Thyroid gland (tissue), 4 donors: ENCODE measurements at regions not wholly inside any gene's neighbourhood (a gene's known extent, or its start where the extent isn't known, plus 50 kb on each side); places are given as distances from the start of the nearest gene placed in this dataset.

ENCODE experiments used
- DNase-seq, 2 donors: peaks; one replicate each; pipeline ENCODE4 v3.0.0-alpha.2; 2019
- H3K27ac ChIP-seq, 3 donors: fragments of 200-600 bp; sonication (generic); 1 replicate in 2 of 3; 2 replicates in 1 of 3; pipeline ENCODE4 v1.5.1; 2016 to 2019; ENCODE audit warnings: mild to moderate bottlenecking in 1 of 3, moderate library complexity in 1 of 3
- H3K27me3 ChIP-seq: fragments of 200-600 bp; sonication (generic); one replicate; pipeline ENCODE4 v1.5.1; 2019
- H3K36me3 ChIP-seq, 2 donors: fragments of 200-600 bp; sonication (generic); one replicate each; pipeline ENCODE4 v1.5.1; 2016 to 2019
- H3K4me1 ChIP-seq, 2 donors: fragments of 200-600 bp; sonication (generic); one replicate each; pipeline ENCODE4 v1.5.1; 2017 to 2019
- H3K4me3 ChIP-seq, 3 donors: fragments of 200-600 bp; sonication (generic); replicated peaks in 1 of 3; 1 replicate in 2 of 3; 2 replicates in 1 of 3; pipeline ENCODE4 v1.5.1; 2016; ENCODE audit warnings: mild to moderate bottlenecking in 1 of 3
- H3K9me3 ChIP-seq: fragments of 200-600 bp; sonication (generic); one replicate; pipeline ENCODE4 v1.5.1; 2017
- CTCF ChIP-seq, 6 experiments: fragments of 200-600 bp in 3 of 6; fragments of 450-650 bp in 3 of 6; sonication (generic) in 3 of 6; IDR thresholded peaks; one replicate each; pipeline ENCODE4 v1.5.1; 2016 to 2019; ENCODE audit warnings: antibody characterized with exemption in 6 of 6, mild to moderate bottlenecking in 2 of 6, inconsistent platforms in 1 of 6, moderate library complexity in 1 of 6
- POLR2A ChIP-seq, 2 donors: fragments of 450-650 bp; IDR thresholded peaks; one replicate each; pipeline ENCODE4 v1.6.1; 2017; ENCODE audit warnings: antibody characterized with exemption in 2 of 2, mild to moderate bottlenecking in 2 of 2, moderate library complexity in 1 of 2
- WGBS, 2 donors: methylation state at CpG; one replicate each; pipeline ENCODE4 v1.1.5; 2017; 5-methylcytosine and 5-hydroxymethylcytosine counted together
- intact Hi-C: fragments of 100-400 bp; cut with DNase I; formaldehyde crosslinking; loops from one replicate; pipeline ENCODE4 v1.15.1; 2023

GRCh38 chr17:22503322-22503899 is 811.1 kb downstream of the KCNJ18 start:
- no peaks in the 10 kb centered on the region for H3K36me3 ChIP-seq
- 62 to 80% methylated on average over 5 of the region's 5 CpGs for WGBS, 2 donors
- intact Hi-C loops, result no loop called here
- no peaks in the 10 kb centered on the region for H3K4me1 ChIP-seq
- TF ChIP-seq CTCF (IDR thresholded peaks at IDR 0.05) (no peak), POLR2A (IDR thresholded peaks at IDR 0.05) (no peak)
- no peaks in the 10 kb centered on the region for H3K27me3 ChIP-seq
- no peak overlapping the region for H3K27ac ChIP-seq
- no peak for DNase-seq
- H3K9me3 ChIP-seq, result no peaks in the 10 kb centered on the region
- no peak overlapping the region for H3K4me3 ChIP-seq

- no peaks in the 10 kb centered on the region for H3K36me3 ChIP-seq
- no peak overlapping the region for H3K27ac ChIP-seq
- no peak for TF ChIP-seq POLR2A (IDR thresholded peaks at IDR 0.05)
- no peak for TF ChIP-seq CTCF (IDR thresholded peaks at IDR 0.05)
- intact Hi-C loops, result no loop called here
- DNase-seq, result no peak
- no peaks in the 10 kb centered on the region for H3K9me3 ChIP-seq
- no peaks in the 10 kb centered on the region for H3K27me3 ChIP-seq
- WGBS, 2 donors, result 82 to 83% methylated on average over 10 of the region's 10 CpGs
- no peak overlapping the region for H3K4me3 ChIP-seq
- no peaks in the 10 kb centered on the region for H3K4me1 ChIP-seq
These were observed 813.3 kb downstream of the KCNJ18 start for GRCh38 chr17:22505660-22506059.

- intact Hi-C loops, result no loop called here
These were observed 813.9 kb downstream of the KCNJ18 start for GRCh38 chr17:22506231-22506630.

GRCh38 chr17:22506861-22507260 is 814.5 kb downstream of the KCNJ18 start:
- no peak for TF ChIP-seq CTCF (IDR thresholded peaks at IDR 0.05)
- TF ChIP-seq POLR2A (IDR thresholded peaks at IDR 0.05), result no peak
- DNase-seq, result no peak
- Histone ChIP-seq H3K36me3 (no peaks in the 10 kb centered on the region), H3K27ac (no peak overlapping the region), H3K4me3 (no peak overlapping the region), H3K9me3 (no peaks in the 10 kb centered on the region), H3K27me3 (no peaks in the 10 kb centered on the region), H3K4me1 (no peaks in the 10 kb centered on the region)
- intact Hi-C loops, result no loop called here
- WGBS, 2 donors, result 81 to 83% methylated on average over 7 of the region's 7 CpGs

More at GRCh38 chr17:22506231-22506630, 813.9 kb downstream of the KCNJ18 start:
- no peaks in the 10 kb centered on the region for H3K9me3 ChIP-seq
- H3K27ac ChIP-seq, result no peak overlapping the region
- no peak for DNase-seq
- TF ChIP-seq CTCF (IDR thresholded peaks at IDR 0.05) (no peak), POLR2A (IDR thresholded peaks at IDR 0.05) (no peak)
- WGBS, 2 donors, result 76 to 81% methylated on average over 8 to 23 of the region's 23 CpGs
- H3K27me3 ChIP-seq, result no peaks in the 10 kb centered on the region
- H3K36me3 ChIP-seq, result no peaks in the 10 kb centered on the region
- H3K4me3 ChIP-seq, result no peak overlapping the region
- H3K4me1 ChIP-seq, result no peaks in the 10 kb centered on the region

GRCh38 chr17:22507823-22508222 is 815.5 kb downstream of the KCNJ18 start:
- no peaks in the 10 kb centered on the region for H3K27me3 ChIP-seq
- TF ChIP-seq POLR2A (IDR thresholded peaks at IDR 0.05), result no peak
- no peak for TF ChIP-seq CTCF (IDR thresholded peaks at IDR 0.05)
- 52 to 53% methylated on average over 5 of the region's 5 CpGs for WGBS, 2 donors
- H3K4me3 ChIP-seq, result no peak overlapping the region
- no peaks in the 10 kb centered on the region for H3K9me3 ChIP-seq
- no peak for DNase-seq
- no peaks in the 10 kb centered on the region for H3K36me3 ChIP-seq
- no peaks in the 10 kb centered on the region for H3K4me1 ChIP-seq
- intact Hi-C loops, result no loop called here
- no peak overlapping the region for H3K27ac ChIP-seq
